ENCODE measurements at regions not wholly inside any gene's neighbourhood (a gene's known extent, or its start where the extent isn't known, plus 50 kb on each side); places are given as distances from the start of the nearest gene placed in this dataset.

DNA sequence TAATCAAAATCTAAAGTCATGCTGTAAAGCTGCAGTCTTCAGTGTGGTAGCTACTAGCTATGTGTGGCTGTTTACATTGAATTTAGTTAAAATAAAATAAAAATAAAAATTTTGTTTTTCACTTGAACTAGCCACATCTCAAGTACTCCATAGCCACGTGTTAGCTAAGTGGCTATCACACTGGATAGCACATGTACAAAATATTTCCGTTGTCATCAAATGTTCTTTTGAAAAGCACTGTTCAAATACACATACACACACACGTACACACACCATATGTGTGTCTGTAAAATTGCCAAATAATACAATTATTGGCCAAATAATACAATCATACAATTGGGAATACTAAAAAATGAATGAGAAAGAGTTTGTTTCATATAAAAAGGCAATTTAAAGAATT lies 778.2 kb upstream of the FLRT2 start:
- no peaks in the 10 kb centered on the region for H3K36me3 Mint-ChIP-seq (ENCODE audit: low read depth)
- H3K4me3 Mint-ChIP-seq: no peak overlapping the region
- peaks cover 4% of the 10 kb centered on the region for H3K9me3 Mint-ChIP-seq
- intact Hi-C loops (cut with micrococcal nuclease): no loop called here
- no peaks in the 10 kb centered on the region for H3K4me1 Mint-ChIP-seq
- no peak overlapping the region for H3K27ac Mint-ChIP-seq
- H3K27me3 Mint-ChIP-seq: no peaks in the 10 kb centered on the region
- DNase-seq: no peak

DNA sequence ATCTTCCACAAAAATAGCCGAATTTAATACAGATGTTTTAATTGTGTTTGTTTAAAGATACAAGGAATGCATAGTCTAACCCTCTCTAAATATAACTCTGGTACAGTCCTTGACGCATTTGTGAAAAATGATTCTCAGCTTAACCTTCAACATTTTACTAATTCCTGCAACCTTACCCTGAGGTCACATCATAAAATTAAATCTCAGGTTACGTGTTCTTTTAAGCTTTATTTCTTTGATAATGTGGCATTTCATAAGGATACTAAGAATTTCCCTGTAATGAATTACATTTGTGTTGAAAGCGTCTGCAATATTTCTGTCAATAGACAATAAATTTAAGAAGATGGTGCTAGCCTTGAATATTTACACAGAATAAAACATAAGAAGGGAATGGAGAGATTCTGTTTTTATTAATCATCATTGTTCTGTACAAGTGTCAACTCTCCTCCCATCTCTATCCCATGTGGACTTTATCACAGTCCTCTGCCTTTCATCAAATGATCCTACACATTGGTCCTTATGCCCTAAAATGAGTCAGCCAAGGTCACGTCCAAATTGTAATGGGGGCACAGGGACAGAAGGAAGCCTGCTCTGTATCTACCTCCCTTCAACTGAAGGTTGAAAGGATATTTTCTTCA lies 769.3 kb upstream of the FLRT2 start:
- Mint-ChIP-seq H3K4me1 (no peaks in the 10 kb centered on the region), H3K4me3 (no peak overlapping the region), H3K36me3 (ENCODE audit: low read depth) (no peaks in the 10 kb centered on the region), H3K27ac (no peak overlapping the region), H3K27me3 (no peaks in the 10 kb centered on the region), H3K9me3 (peaks cover 3% of the 10 kb centered on the region)
- no peak for DNase-seq
- intact Hi-C loops (cut with micrococcal nuclease): no loop called here

- Mint-ChIP-seq H3K4me1 (no peaks in the 10 kb centered on the region), H3K27ac (no peak overlapping the region), H3K9me3 (peaks cover 7% of the 10 kb centered on the region), H3K36me3 (ENCODE audit: low read depth) (no peaks in the 10 kb centered on the region), H3K4me3 (no peak overlapping the region), H3K27me3 (no peaks in the 10 kb centered on the region)
- no peak for DNase-seq
- intact Hi-C loops (cut with micrococcal nuclease): no loop called here
Observed at GRCh38 chr14:84767434-84767833, 762.5 kb upstream of the FLRT2 start.

DNA sequence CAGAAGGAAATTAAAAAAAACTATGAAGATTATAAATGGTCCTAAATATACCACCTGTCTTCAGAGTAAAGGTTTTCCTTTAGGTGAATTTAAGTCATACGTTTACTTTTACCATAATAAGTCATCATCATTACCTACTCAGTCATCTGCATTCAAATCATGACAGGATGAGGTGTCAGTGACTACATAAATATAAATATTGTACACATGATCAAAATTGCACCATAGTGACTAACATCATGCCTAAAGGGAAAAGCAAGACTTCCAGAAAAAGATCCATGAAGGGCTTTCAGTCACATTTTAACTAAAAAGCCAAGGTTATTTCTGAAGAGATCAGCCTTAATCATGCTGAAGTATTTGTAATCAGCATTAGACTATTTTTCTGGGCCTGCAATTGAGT lies 759.9 kb upstream of the FLRT2 start:
- Mint-ChIP-seq H3K27ac (no peak overlapping the region), H3K4me1 (no peaks in the 10 kb centered on the region), H3K36me3 (ENCODE audit: low read depth) (no peaks in the 10 kb centered on the region), H3K9me3 (peaks cover 10% of the 10 kb centered on the region), H3K27me3 (no peaks in the 10 kb centered on the region), H3K4me3 (no peak overlapping the region)
- intact Hi-C loops (cut with micrococcal nuclease): no loop called here
- no peak for DNase-seq

GRCh38 chr14:84777356-84777755 lies 752.6 kb upstream of the FLRT2 start:
- Mint-ChIP-seq H3K36me3 (ENCODE audit: low read depth) (no peaks in the 10 kb centered on the region), H3K27me3 (no peaks in the 10 kb centered on the region), H3K4me1 (no peaks in the 10 kb centered on the region), H3K27ac (no peak overlapping the region), H3K4me3 (no peak overlapping the region), H3K9me3 (peaks cover 10% of the 10 kb centered on the region)
- intact Hi-C loops (cut with micrococcal nuclease): no loop called here
- DNase-seq: no peak

GRCh38 chr14:84782902-84783301 lies 747.0 kb upstream of the FLRT2 start:
- intact Hi-C loops (cut with micrococcal nuclease): no loop called here
- H3K4me3 Mint-ChIP-seq: no peak overlapping the region
- no peaks in the 10 kb centered on the region for H3K27me3 Mint-ChIP-seq
- peaks cover 8% of the 10 kb centered on the region for H3K9me3 Mint-ChIP-seq
- no peak for DNase-seq
- H3K4me1 Mint-ChIP-seq: no peaks in the 10 kb centered on the region
- no peaks in the 10 kb centered on the region for H3K36me3 Mint-ChIP-seq (ENCODE audit: low read depth)
- no peak overlapping the region for H3K27ac Mint-ChIP-seq

GRCh38 chr14:84783511-84783910 lies 746.4 kb upstream of the FLRT2 start:
- Mint-ChIP-seq H3K9me3 (peaks cover 8% of the 10 kb centered on the region), H3K27ac (no peak overlapping the region), H3K36me3 (ENCODE audit: low read depth) (no peaks in the 10 kb centered on the region), H3K4me3 (no peak overlapping the region), H3K27me3 (no peaks in the 10 kb centered on the region), H3K4me1 (no peaks in the 10 kb centered on the region)
- intact Hi-C loops (cut with micrococcal nuclease): no loop called here
- no peak for DNase-seq

DNA sequence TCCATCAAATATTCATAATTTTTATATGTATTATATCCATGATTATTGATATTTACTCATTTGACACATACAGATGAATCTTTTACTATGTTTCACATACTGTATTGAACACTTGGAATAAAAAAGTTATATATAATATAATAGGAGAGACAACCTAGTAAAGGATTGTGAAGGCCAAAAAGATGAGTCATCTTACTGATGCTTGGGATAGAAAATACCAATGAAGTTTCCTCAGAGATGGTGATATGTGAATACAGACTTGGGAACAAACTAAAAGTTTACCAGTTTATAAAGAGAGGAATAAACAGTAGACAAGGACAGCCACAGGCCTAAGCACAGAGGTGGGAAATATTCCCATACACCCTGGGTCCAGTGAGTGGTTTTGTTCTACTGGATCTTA lies 743.9 kb upstream of the FLRT2 start:
- Mint-ChIP-seq H3K4me3 (no peak overlapping the region), H3K4me1 (no peaks in the 10 kb centered on the region), H3K27ac (no peak overlapping the region), H3K36me3 (ENCODE audit: low read depth) (no peaks in the 10 kb centered on the region), H3K27me3 (no peaks in the 10 kb centered on the region), H3K9me3 (peaks cover 8% of the 10 kb centered on the region)
- intact Hi-C loops (cut with micrococcal nuclease): no loop called here
- DNase-seq: no peak

DNA sequence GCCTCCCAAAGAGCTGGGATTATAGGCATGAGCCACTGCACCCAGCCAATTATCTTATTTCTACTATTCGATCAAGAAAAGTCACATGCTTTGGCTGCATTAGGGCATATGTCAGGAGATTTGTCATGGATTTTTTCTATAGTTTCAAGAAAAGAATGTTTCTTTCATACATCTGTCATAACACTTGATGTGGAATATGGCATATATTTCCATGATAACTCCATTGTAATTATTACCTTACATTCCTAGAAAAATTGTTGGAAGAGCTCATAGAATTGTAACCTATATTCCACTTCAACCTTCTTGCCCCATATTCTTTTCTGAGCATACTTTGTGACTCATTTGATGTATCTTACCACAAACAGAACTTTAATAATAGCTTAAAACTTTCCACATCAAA lies 740.9 kb upstream of the FLRT2 start:
- DNase-seq: no peak
- Mint-ChIP-seq H3K27me3 (no peaks in the 10 kb centered on the region), H3K4me1 (no peaks in the 10 kb centered on the region), H3K4me3 (no peak overlapping the region), H3K9me3 (no peaks in the 10 kb centered on the region), H3K36me3 (ENCODE audit: low read depth) (no peaks in the 10 kb centered on the region), H3K27ac (no peak overlapping the region)
- intact Hi-C loops (cut with micrococcal nuclease): no loop called here

DNA sequence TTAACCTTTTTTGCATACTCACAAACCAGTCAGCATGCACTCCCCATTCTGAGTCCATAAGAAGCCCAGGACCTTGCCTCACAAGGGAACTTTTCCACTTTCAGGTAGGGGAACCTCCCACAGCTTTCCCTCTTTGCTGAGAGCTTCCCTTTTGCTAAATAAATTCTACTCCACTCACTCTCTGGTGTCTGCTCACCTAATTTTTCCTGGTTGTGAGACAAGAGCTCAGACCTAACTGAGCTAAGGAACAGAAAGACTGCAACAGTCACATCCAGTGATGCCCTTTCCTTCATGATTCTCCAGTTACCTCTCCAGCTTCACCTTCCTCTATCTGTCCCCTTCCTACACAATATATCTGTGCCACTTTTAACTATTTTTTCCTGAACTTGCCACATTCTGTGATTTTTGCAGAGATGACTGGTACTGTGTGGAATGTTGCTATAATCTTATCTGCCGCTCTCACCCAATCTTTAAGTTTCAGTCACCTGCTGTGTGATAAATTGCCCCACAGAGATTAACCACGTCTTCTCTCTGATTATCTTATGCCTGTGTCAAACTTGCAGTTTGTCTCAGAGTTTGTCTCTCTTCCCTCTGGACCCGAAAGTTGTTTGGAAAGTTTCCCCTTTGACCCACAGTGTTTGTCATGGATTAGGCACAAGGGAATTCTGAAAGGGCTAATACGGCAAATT lies 737.1 kb upstream of the FLRT2 start:
- Mint-ChIP-seq H3K4me3 (no peak overlapping the region), H3K36me3 (ENCODE audit: low read depth) (no peaks in the 10 kb centered on the region)
- intact Hi-C loops (cut with micrococcal nuclease): no loop called here

DNA sequence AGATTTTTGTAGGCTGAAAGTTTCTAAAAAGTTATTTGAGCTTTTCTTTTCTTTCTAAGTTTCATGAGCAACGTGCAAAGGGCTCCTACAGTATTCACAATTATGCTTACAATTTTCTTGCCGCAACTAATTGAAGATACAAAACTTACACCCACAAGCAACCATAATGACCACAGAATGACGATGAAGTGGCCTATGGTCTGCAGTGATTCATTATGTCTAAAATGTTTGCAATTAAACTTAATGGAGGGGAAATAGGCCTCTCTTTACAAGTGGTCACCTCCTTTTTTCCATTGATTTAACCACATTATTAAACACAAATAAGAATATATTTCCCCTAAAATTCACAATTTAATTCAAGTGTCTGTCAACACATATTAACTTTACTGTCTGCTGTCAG lies 732.6 kb upstream of the FLRT2 start:
- H3K36me3 Mint-ChIP-seq (ENCODE audit: low read depth): no peaks in the 10 kb centered on the region
- no peak overlapping the region for H3K4me3 Mint-ChIP-seq
- intact Hi-C loops (cut with micrococcal nuclease): no loop called here
- no peak for DNase-seq
- no peaks in the 10 kb centered on the region for H3K27me3 Mint-ChIP-seq
- no peak overlapping the region for H3K27ac Mint-ChIP-seq
- peaks cover 5% of the 10 kb centered on the region for H3K9me3 Mint-ChIP-seq
- no peaks in the 10 kb centered on the region for H3K4me1 Mint-ChIP-seq

More for the DNA sequence above, 737.1 kb upstream of the FLRT2 start:
- no peak for DNase-seq
- no peaks in the 10 kb centered on the region for H3K9me3 Mint-ChIP-seq
- no peak overlapping the region for H3K27ac Mint-ChIP-seq
- H3K4me1 Mint-ChIP-seq: no peaks in the 10 kb centered on the region
- no peaks in the 10 kb centered on the region for H3K27me3 Mint-ChIP-seq

DNA sequence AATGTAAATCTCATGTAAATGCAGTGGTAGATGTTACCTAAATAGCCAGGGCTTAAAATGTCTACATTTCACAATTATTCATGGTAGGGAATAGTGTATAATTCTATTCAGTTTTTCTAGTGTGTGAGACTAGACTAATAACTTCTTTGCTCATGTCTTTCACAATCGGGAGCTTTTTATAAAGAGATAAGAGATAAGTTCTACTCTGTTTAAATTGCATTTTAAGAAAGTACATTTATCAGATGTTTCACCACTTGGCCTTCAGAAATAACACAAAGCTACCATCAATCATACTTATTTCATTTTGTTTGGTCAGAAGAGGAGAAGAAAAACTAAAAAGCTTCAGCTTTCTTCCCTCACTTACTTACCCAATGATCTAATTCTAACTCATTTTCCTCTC lies 725.5 kb upstream of the FLRT2 start:
- H3K27me3 Mint-ChIP-seq: no peaks in the 10 kb centered on the region
- DNase-seq: no peak
- no peak overlapping the region for H3K4me3 Mint-ChIP-seq
- H3K4me1 Mint-ChIP-seq: no peaks in the 10 kb centered on the region
- H3K9me3 Mint-ChIP-seq: peaks cover 4% of the 10 kb centered on the region
- intact Hi-C loops (cut with micrococcal nuclease): no loop called here
- no peak overlapping the region for H3K27ac Mint-ChIP-seq
- H3K36me3 Mint-ChIP-seq (ENCODE audit: low read depth): no peaks in the 10 kb centered on the region

- intact Hi-C loops (cut with micrococcal nuclease): no loop called here
- no peak overlapping the region for H3K4me3 Mint-ChIP-seq
- no peak for DNase-seq
- no peaks in the 10 kb centered on the region for H3K27me3 Mint-ChIP-seq
- H3K27ac Mint-ChIP-seq: no peak overlapping the region
- peaks cover 4% of the 10 kb centered on the region for H3K9me3 Mint-ChIP-seq
- no peaks in the 10 kb centered on the region for H3K4me1 Mint-ChIP-seq
- H3K36me3 Mint-ChIP-seq (ENCODE audit: low read depth): no peaks in the 10 kb centered on the region
Observed at GRCh38 chr14:84804895-84805294, 725.0 kb upstream of the FLRT2 start.

DNA sequence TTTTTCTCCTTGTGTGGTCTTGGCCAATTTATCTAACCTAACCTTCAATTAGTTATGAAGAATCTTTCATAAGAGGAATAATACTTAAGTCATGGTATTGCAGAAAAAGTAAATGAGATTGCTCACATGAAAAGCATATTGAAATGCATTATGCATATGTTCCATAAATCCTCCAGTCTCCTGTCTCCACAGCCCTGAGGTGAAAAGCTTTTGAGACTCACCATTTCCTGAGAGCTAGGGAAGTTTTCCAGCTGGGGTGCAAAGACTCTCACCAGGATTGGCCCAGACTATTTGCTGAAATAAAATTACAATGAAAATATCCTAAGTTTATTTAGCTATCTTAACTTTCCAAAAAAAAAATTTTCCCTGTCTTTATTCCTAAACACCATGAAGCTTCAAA lies 723.8 kb upstream of the FLRT2 start:
- Mint-ChIP-seq H3K27ac (no peak overlapping the region), H3K4me3 (no peak overlapping the region), H3K36me3 (ENCODE audit: low read depth) (no peaks in the 10 kb centered on the region), H3K4me1 (no peaks in the 10 kb centered on the region), H3K9me3 (peaks cover 8% of the 10 kb centered on the region), H3K27me3 (no peaks in the 10 kb centered on the region)
- intact Hi-C loops (cut with micrococcal nuclease): no loop called here
- no peak for DNase-seq

GRCh38 chr14:84806622-84807021 lies 723.3 kb upstream of the FLRT2 start:
- Mint-ChIP-seq H3K27me3 (no peaks in the 10 kb centered on the region), H3K4me1 (no peaks in the 10 kb centered on the region), H3K36me3 (ENCODE audit: low read depth) (no peaks in the 10 kb centered on the region), H3K9me3 (peaks cover 8% of the 10 kb centered on the region), H3K27ac (no peak overlapping the region), H3K4me3 (no peak overlapping the region)
- intact Hi-C loops (cut with micrococcal nuclease): no loop called here
- no peak for DNase-seq
